T47D (cell line): ENCODE measurements at regions not wholly inside any gene's neighbourhood (a gene's known extent, or its start where the extent isn't known, plus 50 kb on each side); places are given as distances from the start of the nearest gene placed in this dataset.
"Not testable (repeated sequence)": the region's sequence is repeated elsewhere in the genome, so short reads cannot be mapped to it uniquely, and the experiment has no call there.

Experiments used
- DNase-seq, 2 experiments: peaks; one replicate each; pipeline versions ENCODE4 v3.0.0 to v3.0.0-alpha.2; 2011 to 2012; ENCODE audit warnings: low read depth in 1 of 2, low spot score in 1 of 2
- in situ Hi-C: cut with HindIII; loops from 2 replicates; pipeline ENCODE4 v1.10.0; 2016; ENCODE audit warnings: low sequenced_read_pairs, low pct_unique_long_range_greater_than_20kb

- in situ Hi-C loops: not testable (repeated sequence)
- peak in 1 of 2 experiments; percentile 3 for DNase-seq
Observed at GRCh38 chr9:39463696-39464095, 108.2 kb downstream of the SPATA31A1 start.

GRCh38 chr9:39464122-39464777, 108.8 kb downstream of the SPATA31A1 start:
- in situ Hi-C loops: not testable (repeated sequence)
- peak in 1 of 2 experiments; percentile 85 for DNase-seq

- in situ Hi-C loops, DNase-seq: not testable (repeated sequence)
Observed at GRCh38 chr9:39474499-39474898, 119.0 kb downstream of the SPATA31A1 start.

- in situ Hi-C loops, DNase-seq: not testable (repeated sequence)
Observed at GRCh38 chr9:39483073-39483472, 127.6 kb downstream of the SPATA31A1 start.

GRCh38 chr9:39483880-39484279, 128.4 kb downstream of the SPATA31A1 start:
- DNase-seq, in situ Hi-C loops: not testable (repeated sequence)

GRCh38 chr9:39484292-39484691, 128.8 kb downstream of the SPATA31A1 start:
- DNase-seq, in situ Hi-C loops: not testable (repeated sequence)

GRCh38 chr9:39487477-39487876, 132.0 kb downstream of the SPATA31A1 start:
- DNase-seq, in situ Hi-C loops: not testable (repeated sequence)

- DNase-seq, in situ Hi-C loops: not testable (repeated sequence)
Observed at GRCh38 chr9:39496248-39496647, 140.8 kb downstream of the SPATA31A1 start.

- in situ Hi-C loops, DNase-seq: not testable (repeated sequence)
Observed at GRCh38 chr9:39503178-39503577, 147.7 kb downstream of the SPATA31A1 start.

GRCh38 chr9:39527387-39528029, 172.0 kb downstream of the SPATA31A1 start:
- in situ Hi-C loops, DNase-seq: not testable (repeated sequence)

GRCh38 chr9:39532597-39532996, 177.1 kb downstream of the SPATA31A1 start:
- in situ Hi-C loops, DNase-seq: not testable (repeated sequence)

- in situ Hi-C loops, DNase-seq: not testable (repeated sequence)
Observed at GRCh38 chr9:39533001-39533762, 177.7 kb downstream of the SPATA31A1 start.

- DNase-seq, in situ Hi-C loops: not testable (repeated sequence)
Observed at GRCh38 chr9:39533763-39534548, 178.5 kb downstream of the SPATA31A1 start.

GRCh38 chr9:39534897-39535296, 179.4 kb downstream of the SPATA31A1 start:
- DNase-seq, in situ Hi-C loops: not testable (repeated sequence)

GRCh38 chr9:39542157-39542556, 186.7 kb downstream of the SPATA31A1 start:
- in situ Hi-C loops, DNase-seq: not testable (repeated sequence)

- DNase-seq: not testable (repeated sequence)
Observed at GRCh38 chr9:39545079-39545478, 189.6 kb downstream of the SPATA31A1 start.

GRCh38 chr9:39550573-39550972, 195.1 kb downstream of the SPATA31A1 start:
- DNase-seq, in situ Hi-C loops: not testable (repeated sequence)

More at GRCh38 chr9:39545079-39545478, 189.6 kb downstream of the SPATA31A1 start:
- in situ Hi-C loops: not testable (repeated sequence)

GRCh38 chr9:39551544-39551943, 196.1 kb downstream of the SPATA31A1 start:
- in situ Hi-C loops, DNase-seq: not testable (repeated sequence)
